NB4 (cell line): ENCODE measurements at regions not wholly inside any gene's neighbourhood (a gene's known extent, or its start where the extent isn't known, plus 50 kb on each side); places are given as distances from the start of the nearest gene placed in this dataset.

Experiments used
- DNase-seq: peaks from one replicate; pipeline ENCODE4 v3.0.0; 2010; ENCODE audit warnings: low read depth
- H3K4me3 ChIP-seq: one replicate; pipeline ENCODE4 v1.5.1; 2011; ENCODE audit warnings: mild to moderate bottlenecking, low read depth, low read length, moderate library complexity
- CTCF ChIP-seq: IDR thresholded peaks from one replicate; pipeline ENCODE4 v1.5.1; 2012; ENCODE audit warnings: low read depth, low read length
- MAX ChIP-seq: IDR thresholded peaks from 2 replicates; pipeline ENCODE4 v1.6.1; 2011; ENCODE audit warnings: low read depth, low read length
- MYC ChIP-seq: IDR thresholded peaks from 2 replicates; pipeline ENCODE4 v1.6.1; 2011; ENCODE audit warnings: low read depth, low read length
- POLR2A ChIP-seq: IDR thresholded peaks from 2 replicates; pipeline ENCODE4 v1.6.1; 2011; ENCODE audit warnings: mild to moderate bottlenecking; ENCODE audit not compliant: insufficient read length; ENCODE audit errors: extremely low read depth

GRCh38 chr2:236852977-236853374, 232.7 kb upstream of the COPS8 start:
- no peak overlapping the region for H3K4me3 ChIP-seq
- DNase-seq = no peak
- TF ChIP-seq MAX (no peak), POLR2A (no peak), CTCF (no peak), MYC (no peak)

- TF ChIP-seq CTCF (no peak), MYC (no peak), POLR2A (no peak), MAX (no peak)
- no peak for DNase-seq
- H3K4me3 ChIP-seq = no peak overlapping the region
Measured at GRCh38 chr2:236853585-236854051, 232.1 kb upstream of the COPS8 start.

- H3K4me3 ChIP-seq = no peak overlapping the region
- TF ChIP-seq MAX = no peak
- no peak for TF ChIP-seq POLR2A
- TF ChIP-seq MYC = no peak
- TF ChIP-seq CTCF = no peak
- DNase-seq = no peak
Measured at GRCh38 chr2:236855176-236855865, 230.4 kb upstream of the COPS8 start.

GRCh38 chr2:236855866-236856847, 229.5 kb upstream of the COPS8 start:
- no peak overlapping the region for H3K4me3 ChIP-seq
- TF ChIP-seq CTCF (no peak), POLR2A (no peak), MYC (no peak), MAX (no peak)
- no peak for DNase-seq

GRCh38 chr2:236856848-236857235, 228.8 kb upstream of the COPS8 start:
- no peak for DNase-seq
- no peak for TF ChIP-seq MYC
- no peak for TF ChIP-seq MAX
- no peak for TF ChIP-seq CTCF
- no peak for TF ChIP-seq POLR2A
- H3K4me3 ChIP-seq = no peak overlapping the region
